NB4 (cell line): ENCODE measurements at regions not wholly inside any gene's neighbourhood (a gene's known extent, or its start where the extent isn't known, plus 50 kb on each side); places are given as distances from the start of the nearest gene placed in this dataset.

Experiments
- DNase-seq: peaks from one replicate; pipeline ENCODE4 v3.0.0; 2010; ENCODE audit warnings: low read depth
- H3K4me3 ChIP-seq: one replicate; pipeline ENCODE4 v1.5.1; 2011; ENCODE audit warnings: mild to moderate bottlenecking, low read depth, low read length, moderate library complexity
- CTCF ChIP-seq: IDR thresholded peaks from one replicate; pipeline ENCODE4 v1.5.1; 2012; ENCODE audit warnings: low read depth, low read length
- MAX ChIP-seq: IDR thresholded peaks from 2 replicates; pipeline ENCODE4 v1.6.1; 2011; ENCODE audit warnings: low read depth, low read length
- MYC ChIP-seq: IDR thresholded peaks from 2 replicates; pipeline ENCODE4 v1.6.1; 2011; ENCODE audit warnings: low read depth, low read length
- POLR2A ChIP-seq: IDR thresholded peaks from 2 replicates; pipeline ENCODE4 v1.6.1; 2011; ENCODE audit warnings: mild to moderate bottlenecking; ENCODE audit not compliant: insufficient read length; ENCODE audit errors: extremely low read depth

- DNase-seq: peak; percentile 11
- TF ChIP-seq CTCF (no peak), MYC (no peak)
- H3K4me3 ChIP-seq: no peak overlapping the region
Observed at GRCh38 chr6:144475411-144475810, 190.3 kb downstream of the UTRN start.

- DNase-seq: no peak
- no peak overlapping the region for H3K4me3 ChIP-seq
- no peak for TF ChIP-seq POLR2A
- TF ChIP-seq MAX: no peak
- no peak for TF ChIP-seq CTCF
- TF ChIP-seq MYC: no peak
Observed at GRCh38 chr6:144476286-144476685, 191.2 kb downstream of the UTRN start.

GRCh38 chr6:144477396-144477795 is 192.3 kb downstream of the UTRN start:
- DNase-seq: no peak
- H3K4me3 ChIP-seq: no peak overlapping the region
- TF ChIP-seq MAX (no peak), CTCF (no peak), MYC (no peak), POLR2A (no peak)

GRCh38 chr6:144477856-144478255 is 192.7 kb downstream of the UTRN start:
- H3K4me3 ChIP-seq: no peak overlapping the region
- no peak for TF ChIP-seq MYC
- DNase-seq: no peak

- no peak for TF ChIP-seq CTCF
- no peak for TF ChIP-seq MYC
- no peak for TF ChIP-seq POLR2A
- TF ChIP-seq MAX: no peak
- no peak for DNase-seq
- H3K4me3 ChIP-seq: no peak overlapping the region
Observed at GRCh38 chr6:144478483-144478882, 193.3 kb downstream of the UTRN start.

GRCh38 chr6:144479991-144480390 is 194.9 kb downstream of the UTRN start:
- H3K4me3 ChIP-seq: no peak overlapping the region
- no peak for DNase-seq
- TF ChIP-seq MAX: no peak
- no peak for TF ChIP-seq POLR2A
- no peak for TF ChIP-seq CTCF
- no peak for TF ChIP-seq MYC
